Breast epithelium (tissue), 3 donors: ENCODE measurements at regions not wholly inside any gene's neighbourhood (a gene's known extent, or its start where the extent isn't known, plus 50 kb on each side); places are given as distances from the start of the nearest gene placed in this dataset.

Experiments
- CTCF ChIP-seq, 3 donors: fragments of 450-650 bp; IDR thresholded peaks; one replicate each; pipeline ENCODE4 v1.5.1; 2016 to 2017; ENCODE audit warnings: antibody characterized with exemption in 3 of 3, mild to moderate bottlenecking in 3 of 3, moderate library complexity in 3 of 3
- POLR2A ChIP-seq: fragments of 450-650 bp; IDR thresholded peaks from one replicate; pipeline ENCODE4 v1.6.1; 2016; ENCODE audit warnings: antibody characterized with exemption, mild to moderate bottlenecking, moderate library complexity

GRCh38 chrX:144379156-144379555, 495.3 kb downstream of the UBE2NL start:
- TF ChIP-seq CTCF (IDR thresholded peaks at IDR 0.05) (no peak), POLR2A (no peak)
